Progenitor cell of endocrine pancreas (in vitro differentiated cells): ENCODE measurements at regions not wholly inside any gene's neighbourhood (a gene's known extent, or its start where the extent isn't known, plus 50 kb on each side); places are given as distances from the start of the nearest gene placed in this dataset.

Experiments
- DNase-seq: peaks from one replicate; pipeline ENCODE4 v3.0.0; 2021; ENCODE audit warnings: low spot score; ENCODE audit not compliant: unreplicated experiment
- H3K27ac Mint-ChIP-seq: 2 replicates; pipeline ENCODE4 v1.8.0; 2021; ENCODE audit warnings: mild to moderate bottlenecking, moderate library complexity, mixed read lengths
- H3K27me3 Mint-ChIP-seq: 2 replicates; pipeline ENCODE4 v1.8.0; 2021; ENCODE audit warnings: mixed read lengths
- H3K36me3 Mint-ChIP-seq: 2 replicates; pipeline ENCODE4 v1.8.0; 2022; ENCODE audit warnings: mixed read lengths; ENCODE audit not compliant: insufficient read depth
- H3K4me1 Mint-ChIP-seq: 2 replicates; pipeline ENCODE4 v1.8.0; 2021; ENCODE audit warnings: low read depth, mixed read lengths
- H3K4me3 Mint-ChIP-seq: 2 replicates; pipeline ENCODE4 v1.8.0; 2021; ENCODE audit warnings: low read depth, mild to moderate bottlenecking, moderate library complexity, mixed read lengths
- H3K9me3 Mint-ChIP-seq: 2 replicates; pipeline ENCODE4 v1.8.0; 2021; ENCODE audit warnings: low read depth, mixed read lengths
- CTCF ChIP-seq: fragments of 200-600 bp; sonication (generic); IDR thresholded peaks from one replicate; pipeline ENCODE4 v1.5.0; 2021; ENCODE audit warnings: antibody characterized with exemption, mild to moderate bottlenecking; ENCODE audit not compliant: unreplicated experiment

DNA sequence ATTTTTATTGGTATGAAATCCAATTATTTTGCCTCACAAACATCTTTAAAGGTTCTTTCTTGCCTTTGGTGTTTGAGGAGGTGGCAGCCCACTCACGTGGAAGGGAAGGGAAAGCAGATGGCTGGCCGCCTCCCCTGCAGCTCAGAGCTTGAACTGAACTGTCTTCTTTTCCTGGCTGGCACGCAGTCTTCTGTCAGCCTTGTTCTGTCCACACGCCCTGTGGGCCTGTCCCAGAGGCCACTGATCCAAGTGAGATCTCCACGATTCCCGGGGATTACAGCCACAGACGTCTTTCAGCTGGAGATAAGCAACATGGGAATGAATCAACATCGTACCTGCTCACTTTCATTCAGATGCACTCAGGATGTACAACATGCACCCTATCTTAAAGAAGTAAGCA is 73.3 kb downstream of the TMEM18 start:
- Mint-ChIP-seq H3K4me1 (no peaks in the 10 kb centered on the region), H3K4me3 (no peak overlapping the region), H3K9me3 (no peaks in the 10 kb centered on the region), H3K36me3 (no peaks in the 10 kb centered on the region), H3K27ac (no peak overlapping the region), H3K27me3 (peaks cover 4% of the 10 kb centered on the region)
- no peak for TF ChIP-seq CTCF
- DNase-seq = no peak

DNA sequence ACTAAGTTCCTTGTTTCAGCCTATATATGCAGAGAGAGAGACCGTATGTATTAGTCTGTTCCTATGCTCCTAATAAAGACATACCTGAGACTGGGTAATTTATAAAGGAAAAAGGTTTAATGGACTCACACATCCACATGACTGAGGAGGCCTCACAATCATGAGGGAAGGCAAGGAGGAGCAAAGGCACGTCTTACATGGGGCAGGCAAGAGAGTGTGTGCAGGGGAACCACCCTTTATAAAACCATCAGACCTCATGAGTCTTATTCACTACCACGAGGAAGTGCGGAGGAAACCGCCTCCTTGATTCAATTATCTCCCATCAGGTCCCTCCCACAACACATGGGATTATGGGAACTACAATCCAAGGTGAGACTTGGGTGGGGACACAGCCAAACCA is 73.8 kb downstream of the TMEM18 start:
- H3K36me3 Mint-ChIP-seq = no peaks in the 10 kb centered on the region
- no peaks in the 10 kb centered on the region for H3K9me3 Mint-ChIP-seq
- no peak overlapping the region for H3K4me3 Mint-ChIP-seq
- TF ChIP-seq CTCF = no peak
- no peak overlapping the region for H3K27ac Mint-ChIP-seq
- peaks cover 4% of the 10 kb centered on the region for H3K27me3 Mint-ChIP-seq
- DNase-seq = no peak
- no peaks in the 10 kb centered on the region for H3K4me1 Mint-ChIP-seq

GRCh38 chr2:602571-603359 is 74.4 kb downstream of the TMEM18 start:
- Mint-ChIP-seq H3K4me3 (no peak overlapping the region), H3K27me3 (peaks cover 4% of the 10 kb centered on the region), H3K9me3 (no peaks in the 10 kb centered on the region), H3K4me1 (no peaks in the 10 kb centered on the region), H3K27ac (no peak overlapping the region), H3K36me3 (no peaks in the 10 kb centered on the region)
- TF ChIP-seq CTCF = no peak
- no peak for DNase-seq

DNA sequence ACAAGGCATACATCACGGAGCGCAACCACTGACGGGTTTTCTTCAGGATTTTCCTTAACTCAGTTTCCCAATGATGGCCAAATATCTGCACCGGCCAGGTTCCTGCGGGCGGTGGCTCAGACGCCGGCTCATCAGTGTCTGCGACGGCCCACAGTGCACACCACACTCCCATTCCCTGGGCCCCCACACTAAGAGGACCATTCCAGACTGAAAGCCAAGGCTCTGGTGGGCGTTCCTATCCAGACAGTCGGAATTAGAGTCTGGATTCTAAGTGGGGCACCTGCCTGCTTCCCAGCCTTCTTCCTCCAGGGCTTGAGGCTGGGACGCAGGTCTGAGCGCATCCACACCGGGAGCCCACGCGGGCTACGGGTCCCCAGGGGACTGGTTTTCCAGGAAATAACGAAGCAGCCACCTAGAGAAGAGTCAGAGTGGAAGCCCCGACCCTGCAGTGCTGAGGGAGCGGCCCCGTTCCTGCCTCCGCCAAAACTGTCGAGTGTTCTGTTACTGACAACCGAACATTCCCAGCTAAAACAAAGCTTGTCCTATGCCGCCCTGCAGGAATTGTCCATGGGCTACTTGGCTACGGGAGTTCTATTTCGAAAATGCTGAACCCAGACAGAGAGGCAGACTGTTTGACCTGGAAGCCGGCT is 75.3 kb downstream of the TMEM18 start:
- no peak for DNase-seq
- H3K36me3 Mint-ChIP-seq = no peaks in the 10 kb centered on the region
- H3K9me3 Mint-ChIP-seq = no peaks in the 10 kb centered on the region
- no peaks in the 10 kb centered on the region for H3K4me1 Mint-ChIP-seq
- peaks cover 5% of the 10 kb centered on the region for H3K27me3 Mint-ChIP-seq
- TF ChIP-seq CTCF = no peak
- no peak overlapping the region for H3K4me3 Mint-ChIP-seq
- no peak overlapping the region for H3K27ac Mint-ChIP-seq

DNA sequence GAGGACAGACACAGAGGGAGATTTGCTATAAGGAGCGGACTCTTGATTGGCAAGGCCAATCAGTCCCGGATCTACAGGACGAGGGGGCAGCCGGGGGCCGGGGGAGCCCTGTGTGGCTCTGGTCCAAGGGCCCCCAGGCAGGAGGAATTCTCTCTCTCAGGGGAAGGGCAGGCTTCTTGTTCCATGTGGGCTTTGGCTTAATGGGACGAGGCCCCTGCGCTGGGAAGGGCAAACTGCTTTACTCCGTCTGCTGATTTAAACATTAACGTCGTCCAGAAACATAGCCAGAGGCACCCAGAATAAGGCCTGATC is 75.9 kb downstream of the TMEM18 start:
- H3K36me3 Mint-ChIP-seq = no peaks in the 10 kb centered on the region
- no peak for TF ChIP-seq CTCF
- H3K9me3 Mint-ChIP-seq = no peaks in the 10 kb centered on the region
- no peak overlapping the region for H3K4me3 Mint-ChIP-seq
- no peak for DNase-seq
- peaks cover under 1% of the 10 kb centered on the region for H3K4me1 Mint-ChIP-seq
- peaks cover 4% of the 10 kb centered on the region for H3K27me3 Mint-ChIP-seq
- no peak overlapping the region for H3K27ac Mint-ChIP-seq
